PFSK-1 (cell line): ENCODE measurements at regions not wholly inside any gene's neighbourhood (a gene's known extent, or its start where the extent isn't known, plus 50 kb on each side); places are given as distances from the start of the nearest gene placed in this dataset.

Experiments used
- FOXP2 ChIP-seq: optimal IDR thresholded peaks from 2 replicates; pipeline ENCODE3; 2011; ENCODE audit warnings: borderline replicate concordance, control low read depth, inconsistent platforms; ENCODE audit not compliant: insufficient read depth; ENCODE audit errors: extremely low read length, extremely low read depth
- POLR2AphosphoS5 ChIP-seq: IDR thresholded peaks from 2 replicates; pipeline ENCODE4 v1.6.1; 2012; ENCODE audit warnings: low read depth, mild to moderate bottlenecking, control low read depth, low read length, moderate library complexity
- SIN3A ChIP-seq: IDR thresholded peaks from 2 replicates; pipeline ENCODE4 v1.6.1; 2012; ENCODE audit warnings: mild to moderate bottlenecking, low read length, moderate library complexity, borderline replicate concordance; ENCODE audit not compliant: insufficient read depth
- TAF1 ChIP-seq: IDR thresholded peaks from 2 replicates; pipeline ENCODE4 v1.6.1; 2012; ENCODE audit warnings: low read length, control low read depth, borderline replicate concordance; ENCODE audit not compliant: insufficient read depth
- TF ChIP-seq, protein P1 (sequence below), 2 experiments: IDR thresholded peaks; 2 replicates each; pipeline versions ENCODE4 v1.6.1 to v1.8.0; 2011 to 2012; ENCODE audit warnings: low read depth in 2 of 2, low read length in 2 of 2, control low read depth in 1 of 2, inconsistent platforms in 1 of 2, mild to moderate bottlenecking in 1 of 2, moderate library complexity in 1 of 2; ENCODE audit not compliant: insufficient read depth in 1 of 2

DNA sequence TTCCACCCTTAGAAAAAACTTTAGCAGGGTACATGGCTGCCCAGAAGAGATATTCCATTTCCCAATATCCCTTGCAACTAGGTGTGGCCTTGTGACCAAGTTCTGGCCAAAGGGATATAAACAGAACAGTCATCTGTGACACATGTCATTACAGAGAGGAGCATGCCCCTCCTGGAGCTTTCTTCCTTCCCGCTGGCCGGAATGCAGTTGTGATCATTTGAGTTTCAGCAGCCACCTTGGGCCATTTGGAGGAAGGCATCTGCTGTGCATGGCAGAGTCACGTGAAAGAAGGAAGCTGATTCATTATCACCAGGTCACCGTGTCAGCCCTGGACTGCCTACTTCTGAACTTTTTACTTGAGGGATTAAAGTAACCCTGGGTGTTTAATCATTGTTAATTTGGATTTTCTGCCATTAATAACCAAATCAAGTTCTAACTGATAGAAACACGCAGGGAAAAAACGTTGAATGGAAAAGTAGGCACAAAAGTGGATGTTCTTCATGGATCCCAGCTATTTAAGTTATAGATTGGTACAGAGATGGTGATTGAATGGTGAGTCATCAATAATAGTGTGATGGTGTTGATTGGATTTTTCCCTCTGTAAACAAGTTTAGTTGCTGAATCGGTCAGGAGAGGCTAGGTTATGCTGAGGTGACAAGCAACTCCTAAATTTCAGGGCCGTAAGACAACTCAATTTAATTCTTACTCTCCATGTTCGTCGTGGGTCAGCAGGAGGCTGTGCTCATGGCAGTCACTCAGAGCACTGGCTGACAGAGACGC, 80.7 kb upstream of the CCDC167 start:
- TF ChIP-seq TAF1 (no peak), SIN3A (no peak), FOXP2 (no peak)
- TF ChIP-seq, protein P1, sequence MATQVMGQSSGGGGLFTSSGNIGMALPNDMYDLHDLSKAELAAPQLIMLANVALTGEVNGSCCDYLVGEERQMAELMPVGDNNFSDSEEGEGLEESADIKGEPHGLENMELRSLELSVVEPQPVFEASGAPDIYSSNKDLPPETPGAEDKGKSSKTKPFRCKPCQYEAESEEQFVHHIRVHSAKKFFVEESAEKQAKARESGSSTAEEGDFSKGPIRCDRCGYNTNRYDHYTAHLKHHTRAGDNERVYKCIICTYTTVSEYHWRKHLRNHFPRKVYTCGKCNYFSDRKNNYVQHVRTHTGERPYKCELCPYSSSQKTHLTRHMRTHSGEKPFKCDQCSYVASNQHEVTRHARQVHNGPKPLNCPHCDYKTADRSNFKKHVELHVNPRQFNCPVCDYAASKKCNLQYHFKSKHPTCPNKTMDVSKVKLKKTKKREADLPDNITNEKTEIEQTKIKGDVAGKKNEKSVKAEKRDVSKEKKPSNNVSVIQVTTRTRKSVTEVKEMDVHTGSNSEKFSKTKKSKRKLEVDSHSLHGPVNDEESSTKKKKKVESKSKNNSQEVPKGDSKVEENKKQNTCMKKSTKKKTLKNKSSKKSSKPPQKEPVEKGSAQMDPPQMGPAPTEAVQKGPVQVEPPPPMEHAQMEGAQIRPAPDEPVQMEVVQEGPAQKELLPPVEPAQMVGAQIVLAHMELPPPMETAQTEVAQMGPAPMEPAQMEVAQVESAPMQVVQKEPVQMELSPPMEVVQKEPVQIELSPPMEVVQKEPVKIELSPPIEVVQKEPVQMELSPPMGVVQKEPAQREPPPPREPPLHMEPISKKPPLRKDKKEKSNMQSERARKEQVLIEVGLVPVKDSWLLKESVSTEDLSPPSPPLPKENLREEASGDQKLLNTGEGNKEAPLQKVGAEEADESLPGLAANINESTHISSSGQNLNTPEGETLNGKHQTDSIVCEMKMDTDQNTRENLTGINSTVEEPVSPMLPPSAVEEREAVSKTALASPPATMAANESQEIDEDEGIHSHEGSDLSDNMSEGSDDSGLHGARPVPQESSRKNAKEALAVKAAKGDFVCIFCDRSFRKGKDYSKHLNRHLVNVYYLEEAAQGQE (IDR thresholded peaks at IDR 0.05; ENCODE audit: insufficient read depth in 1 of 2, low read depth in 2 of 2, low read length in 2 of 2): no peak

DNA sequence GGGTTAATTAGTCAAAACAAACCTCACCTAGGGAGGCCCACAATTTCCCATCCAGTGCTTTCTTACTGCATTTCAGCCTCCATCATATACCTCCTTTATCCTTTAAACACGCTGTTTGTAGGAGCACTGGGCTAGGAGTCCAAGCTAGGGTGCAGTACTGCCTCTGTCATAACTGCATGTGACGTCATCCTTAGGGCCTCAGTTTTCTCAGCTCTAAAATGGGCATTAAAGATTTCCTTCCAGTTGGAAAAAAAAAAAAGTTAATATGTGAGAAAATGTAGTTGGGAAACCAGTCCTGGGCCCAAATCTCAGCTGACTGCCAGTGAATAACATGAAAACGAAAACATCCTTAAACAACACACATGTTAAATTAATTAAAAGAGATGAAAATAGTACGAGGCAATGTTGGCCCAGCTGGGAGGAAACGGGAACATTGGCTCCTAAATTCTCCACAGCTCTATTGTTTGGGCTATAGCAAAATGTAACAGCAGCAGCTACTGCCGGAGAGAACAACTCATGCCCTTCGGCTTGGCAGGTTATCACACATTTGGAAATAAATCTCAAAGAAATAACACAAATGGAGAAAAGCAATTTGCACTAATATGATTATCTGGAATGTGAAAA, 79.9 kb upstream of the CCDC167 start:
- TF ChIP-seq, protein P1 (IDR thresholded peaks at IDR 0.05; ENCODE audit: insufficient read depth in 1 of 2, low read depth in 2 of 2, low read length in 2 of 2): no peak
- TF ChIP-seq FOXP2 (no peak), SIN3A (no peak), POLR2AphosphoS5 (no peak), TAF1 (no peak)

DNA sequence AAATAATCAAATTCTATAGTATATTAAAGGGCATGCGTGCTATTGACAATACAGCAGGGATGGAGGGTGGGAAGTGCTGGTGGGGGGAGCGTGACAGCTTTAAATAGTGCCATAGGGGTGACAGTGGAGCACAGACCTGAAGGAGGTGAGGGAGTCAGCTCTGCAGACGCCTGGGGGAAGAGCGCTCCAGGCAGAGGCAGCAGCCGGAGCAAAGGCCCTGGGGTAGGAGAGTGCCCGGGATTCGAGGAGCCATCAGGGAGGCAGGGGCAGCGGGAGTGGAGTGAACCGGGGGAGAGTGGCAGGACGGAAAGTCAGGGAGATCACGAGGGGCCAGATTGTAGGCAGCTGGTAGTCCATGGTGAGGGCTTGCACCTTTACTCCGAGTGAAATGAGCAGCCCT, 78.4 kb upstream of the CCDC167 start:
- no peak for TF ChIP-seq TAF1
- no peak for TF ChIP-seq POLR2AphosphoS5
- TF ChIP-seq FOXP2: no peak
- TF ChIP-seq SIN3A: no peak
- TF ChIP-seq, protein P1 (IDR thresholded peaks at IDR 0.05; ENCODE audit: insufficient read depth in 1 of 2, low read depth in 2 of 2, low read length in 2 of 2): no peak

DNA sequence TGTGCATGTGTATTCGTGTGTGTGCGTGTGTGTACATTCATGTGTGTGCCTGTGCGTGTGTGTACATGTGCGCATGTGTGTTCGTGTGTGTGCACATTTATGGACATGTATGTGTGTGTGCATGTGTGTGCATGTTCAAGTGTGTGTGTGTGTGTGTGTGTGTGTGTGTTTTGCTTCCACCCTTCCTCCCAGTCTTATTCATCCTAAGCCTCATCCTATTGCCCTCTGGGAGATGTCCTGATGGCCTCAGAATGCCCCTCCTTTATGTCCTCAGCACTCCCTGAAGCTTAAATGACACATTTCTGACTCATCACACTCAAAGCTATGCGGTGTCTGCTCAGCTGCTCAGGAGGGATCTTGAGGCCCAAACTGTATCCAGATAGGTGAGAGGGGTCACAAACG, 76.6 kb upstream of the CCDC167 start:
- no peak for TF ChIP-seq TAF1
- TF ChIP-seq, protein P1 (IDR thresholded peaks at IDR 0.05; ENCODE audit: insufficient read depth in 1 of 2, low read depth in 2 of 2, low read length in 2 of 2): no peak
- TF ChIP-seq FOXP2: no peak
- TF ChIP-seq SIN3A: no peak
- no peak for TF ChIP-seq POLR2AphosphoS5
